ENCODE measurements at regions not wholly inside any gene's neighbourhood (a gene's known extent, or its start where the extent isn't known, plus 50 kb on each side); places are given as distances from the start of the nearest gene placed in this dataset.

DNA sequence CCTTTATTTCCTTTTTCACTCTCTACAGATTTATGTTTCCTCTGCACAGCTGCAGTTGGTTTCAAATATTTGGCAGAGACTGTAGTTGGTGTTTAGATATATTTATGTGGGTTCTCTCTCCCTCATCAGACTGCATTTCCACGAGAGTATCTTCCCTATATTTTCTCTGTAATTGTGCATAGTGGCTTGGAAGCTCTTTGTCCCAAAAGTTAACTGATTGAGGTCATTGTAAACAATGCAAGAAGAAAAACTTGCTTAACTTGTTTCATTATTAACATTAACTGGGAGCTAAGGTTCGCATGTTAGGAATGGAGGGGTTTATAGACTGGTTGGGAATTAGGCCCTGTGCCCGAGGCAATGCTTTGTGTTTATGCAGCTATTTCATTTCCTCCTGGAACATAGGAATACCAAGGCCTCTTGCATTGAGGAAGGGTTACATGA, 216.9 kb upstream of the HMGA2 start:
- TF ChIP-seq, protein P1, sequence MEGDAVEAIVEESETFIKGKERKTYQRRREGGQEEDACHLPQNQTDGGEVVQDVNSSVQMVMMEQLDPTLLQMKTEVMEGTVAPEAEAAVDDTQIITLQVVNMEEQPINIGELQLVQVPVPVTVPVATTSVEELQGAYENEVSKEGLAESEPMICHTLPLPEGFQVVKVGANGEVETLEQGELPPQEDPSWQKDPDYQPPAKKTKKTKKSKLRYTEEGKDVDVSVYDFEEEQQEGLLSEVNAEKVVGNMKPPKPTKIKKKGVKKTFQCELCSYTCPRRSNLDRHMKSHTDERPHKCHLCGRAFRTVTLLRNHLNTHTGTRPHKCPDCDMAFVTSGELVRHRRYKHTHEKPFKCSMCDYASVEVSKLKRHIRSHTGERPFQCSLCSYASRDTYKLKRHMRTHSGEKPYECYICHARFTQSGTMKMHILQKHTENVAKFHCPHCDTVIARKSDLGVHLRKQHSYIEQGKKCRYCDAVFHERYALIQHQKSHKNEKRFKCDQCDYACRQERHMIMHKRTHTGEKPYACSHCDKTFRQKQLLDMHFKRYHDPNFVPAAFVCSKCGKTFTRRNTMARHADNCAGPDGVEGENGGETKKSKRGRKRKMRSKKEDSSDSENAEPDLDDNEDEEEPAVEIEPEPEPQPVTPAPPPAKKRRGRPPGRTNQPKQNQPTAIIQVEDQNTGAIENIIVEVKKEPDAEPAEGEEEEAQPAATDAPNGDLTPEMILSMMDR (IDR thresholded peaks at IDR 0.05; ENCODE audit: control extremely low read depth, extremely low read depth, low read depth, missing control alignments), result no peak
- no peak for DNase-seq (ENCODE audit: extremely low spot score)
- ChIA-PET POLR2A (no interaction called here), CTCF (interaction anchor here (2.0 kb wide), 1 partner anchor 480 kb away, joined by 5 read pairs; no protein-coding TSS in a partner anchor)

DNA sequence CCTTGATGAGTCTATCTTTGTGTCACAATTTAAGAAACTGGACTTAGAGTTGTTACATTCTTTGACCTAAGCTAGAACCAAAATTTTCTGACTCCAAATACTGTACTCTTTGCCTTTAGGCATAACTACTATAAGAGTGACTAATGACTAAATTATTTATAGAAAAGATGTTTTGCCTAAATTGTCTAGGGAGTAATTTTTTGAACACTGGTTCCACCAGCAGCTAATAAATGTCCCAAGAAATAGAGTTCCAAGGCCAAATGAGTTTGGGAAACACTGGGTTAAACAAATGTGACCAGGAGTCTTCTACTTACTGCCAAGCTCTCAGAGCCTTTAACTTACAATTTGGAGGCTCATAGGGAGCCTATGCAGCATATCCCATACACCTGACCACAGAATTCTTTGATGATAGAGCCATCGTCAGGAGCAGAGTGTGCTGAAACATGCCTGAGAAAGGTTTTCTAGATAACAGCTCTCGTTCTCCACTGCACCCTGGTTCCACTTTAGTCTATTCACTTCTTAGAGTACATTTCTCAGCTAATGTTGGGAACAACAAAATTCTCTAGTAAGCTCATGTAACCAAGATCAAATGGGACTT, 215.9 kb upstream of the HMGA2 start:
- CTCF ChIA-PET, result interaction anchor here (0.8 to 2.0 kb wide), 5 partner anchors 13 to 479 kb away, joined by 3 to 5 read pairs (median 3); no protein-coding TSS in a partner anchor
- DNase-seq (ENCODE audit: extremely low spot score), result no peak
- POLR2A ChIA-PET, result no interaction called here
- TF ChIP-seq, protein P1 (IDR thresholded peaks at IDR 0.05; ENCODE audit: control extremely low read depth, extremely low read depth, low read depth, missing control alignments), result no peak

DNA sequence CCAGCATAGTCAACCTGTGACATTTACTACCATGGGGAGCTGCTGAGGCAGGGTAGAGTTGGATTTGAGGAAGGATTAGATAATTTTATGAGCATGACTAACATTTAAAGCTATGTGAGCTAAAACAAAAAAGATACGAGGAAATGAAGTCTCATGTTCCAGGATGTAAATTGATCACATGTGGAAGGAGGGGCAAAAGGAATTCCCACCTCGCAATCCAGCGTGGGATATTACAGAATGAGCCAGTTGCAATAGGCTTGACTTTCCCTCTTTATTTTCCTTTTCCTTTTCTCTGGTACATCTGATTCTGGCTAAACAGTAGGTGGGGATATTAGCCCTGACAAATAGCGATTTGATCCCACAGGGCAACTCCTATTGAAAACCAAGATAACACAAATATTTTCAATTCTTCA, 214.9 kb upstream of the HMGA2 start:
- no peak for DNase-seq (ENCODE audit: extremely low spot score)
- TF ChIP-seq, protein P1 (IDR thresholded peaks at IDR 0.05; ENCODE audit: control extremely low read depth, extremely low read depth, low read depth, missing control alignments), result no peak
- ChIA-PET POLR2A (no interaction called here), CTCF (interaction anchor here (1.1 to 1.4 kb wide), 3 partner anchors 12 to 53 kb away, joined by 3 to 4 read pairs (median 3); no protein-coding TSS in a partner anchor)

DNA sequence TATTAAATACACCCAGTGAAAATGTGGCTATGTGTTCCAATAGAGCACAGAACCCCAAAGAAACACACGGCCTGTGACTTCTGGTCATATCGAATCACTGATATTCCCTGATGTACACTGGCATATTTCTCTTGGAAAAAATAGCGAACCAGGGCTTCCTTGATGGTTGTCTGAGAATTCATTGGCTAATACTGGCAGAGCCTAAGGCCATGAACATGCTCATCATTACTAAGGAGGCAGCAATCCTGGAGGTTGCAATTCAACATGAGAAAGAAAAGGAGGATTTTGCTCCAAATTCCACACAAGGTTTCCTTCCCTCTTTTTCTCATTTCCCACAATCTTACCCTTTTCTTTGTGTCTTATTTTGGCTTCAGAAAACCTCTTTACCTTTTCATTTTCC, 212.9 kb upstream of the HMGA2 start:
- ChIA-PET POLR2A (no interaction called here), CTCF (interaction anchor here (1.0 kb wide), 1 partner anchor 9 kb away, joined by 4 read pairs; no protein-coding TSS in a partner anchor)
- TF ChIP-seq, protein P1 (IDR thresholded peaks at IDR 0.05; ENCODE audit: control extremely low read depth, extremely low read depth, low read depth, missing control alignments), result no peak
- DNase-seq (ENCODE audit: extremely low spot score), result no peak

DNA sequence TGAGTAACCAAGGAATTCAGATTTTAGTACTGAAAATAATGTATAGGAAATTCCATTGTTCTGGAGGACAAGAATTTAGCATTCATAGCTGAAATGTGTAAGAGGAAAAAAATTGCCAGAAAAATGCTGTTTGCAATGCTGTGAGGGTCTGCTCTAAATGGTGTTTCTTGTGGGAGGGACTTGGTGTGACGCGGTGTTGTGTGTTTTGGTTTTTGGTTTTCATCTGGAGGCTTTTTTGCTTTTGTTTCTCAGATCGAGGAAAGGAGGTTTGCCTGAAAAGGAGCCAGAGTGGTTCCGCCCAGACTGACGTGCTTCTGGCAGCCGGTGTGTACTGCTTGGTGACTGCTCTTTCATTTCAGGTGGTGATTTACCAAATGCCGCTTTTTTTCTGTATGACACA, 211.8 kb upstream of the HMGA2 start:
- ChIA-PET POLR2A (no interaction called here), CTCF (interaction anchor here (1.0 kb wide), 1 partner anchor 10 kb away, joined by 4 read pairs; no protein-coding TSS in a partner anchor)
- DNase-seq (ENCODE audit: extremely low spot score), result no peak
- TF ChIP-seq, protein P1 (IDR thresholded peaks at IDR 0.05; ENCODE audit: control extremely low read depth, extremely low read depth, low read depth, missing control alignments), result no peak

DNA sequence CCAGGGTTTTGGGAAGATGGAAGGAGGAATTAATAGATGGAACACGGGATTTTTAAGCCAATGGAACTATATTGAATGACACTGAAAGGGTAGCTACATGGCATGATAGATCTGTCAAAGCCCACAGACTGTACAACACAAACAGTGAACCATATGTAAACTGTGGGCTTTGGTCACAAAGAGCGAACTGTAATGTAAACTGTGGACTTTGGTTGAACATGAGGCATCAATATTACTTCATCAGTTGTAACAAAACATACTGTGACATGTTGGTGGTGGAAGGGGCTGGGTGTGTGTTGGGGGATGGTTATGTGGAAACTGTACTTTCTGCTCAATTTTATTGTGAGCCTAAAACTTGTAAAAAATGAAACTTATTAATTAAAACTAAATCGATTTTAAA, 210.6 kb upstream of the HMGA2 start:
- POLR2A ChIA-PET, result no interaction called here
- TF ChIP-seq, protein P1 (IDR thresholded peaks at IDR 0.05; ENCODE audit: control extremely low read depth, extremely low read depth, low read depth, missing control alignments), result no peak
- DNase-seq (ENCODE audit: extremely low spot score), result no peak
- CTCF ChIA-PET, result interaction anchor here (2.1 kb wide), 1 partner anchor 11 kb away, joined by 9 read pairs; no protein-coding TSS in a partner anchor

Data from GM10248 (cell line).